ENCODE measurements at regions not wholly inside any gene's neighbourhood (a gene's known extent, or its start where the extent isn't known, plus 50 kb on each side); places are given as distances from the start of the nearest gene placed in this dataset.
"Not testable (repeated sequence)": the region's sequence is repeated elsewhere in the genome, so short reads cannot be mapped to it uniquely, and the experiment has no call there.

GRCh38 chr1:157335056-157335455, 196.9 kb upstream of the ETV3 start:
- POLR2A ChIA-PET, result no interaction called here
- H3K4me3 ChIP-seq (ENCODE audit: low read depth in 2 of 2, low read length in 2 of 2), result no peak overlapping the region
- BruUV-seq (replicated peaks), result no TSS peak
- no peaks in the 10 kb centered on the region for H3K36me3 ChIP-seq (ENCODE audit: control insufficient read depth, insufficient read depth, low read length)
- in situ Hi-C loops (cut with HindIII; ENCODE audit: low pct_unique_long_range_greater_than_20kb, low sequenced_read_pairs) (no loop called here), intact Hi-C loops (cut with micrococcal nuclease; ENCODE audit: unreplicated experiment) (no loop called here)
- no peak overlapping the region for H3K27ac ChIP-seq (ENCODE audit: low read length)
- no peak for DNase-seq (ENCODE audit: low read depth, low spot score)
- no peak for ATAC-seq
- H3K27me3 ChIP-seq (ENCODE audit: control insufficient read depth, insufficient read depth, low read length), result no peaks in the 10 kb centered on the region
- TF ChIP-seq SIN3A (IDR thresholded peaks at IDR 0.05; ENCODE audit: borderline replicate concordance, insufficient read depth, low read depth, low read length) (no peak), REST (IDR thresholded peaks at IDR 0.05; ENCODE audit: insufficient read depth in 1 of 2, low read depth in 2 of 2, low read length in 1 of 2) (no peak), TCF7L2 (IDR thresholded peaks at IDR 0.05; ENCODE audit: low read depth, low read length) (no peak), CTCF (IDR thresholded peaks at IDR 0.05) (no peak), POLR2AphosphoS5 (IDR thresholded peaks at IDR 0.05; ENCODE audit: low read depth, low read length) (no peak)
- CTCF ChIA-PET, result no interaction called here
- H3K4me1 ChIP-seq (ENCODE audit: control insufficient read depth, insufficient read depth, low read length), result no peaks in the 10 kb centered on the region
- H3K9me3 ChIP-seq (ENCODE audit: control insufficient read depth, insufficient read depth, low read depth, low read length), result no peaks in the 10 kb centered on the region

DNA sequence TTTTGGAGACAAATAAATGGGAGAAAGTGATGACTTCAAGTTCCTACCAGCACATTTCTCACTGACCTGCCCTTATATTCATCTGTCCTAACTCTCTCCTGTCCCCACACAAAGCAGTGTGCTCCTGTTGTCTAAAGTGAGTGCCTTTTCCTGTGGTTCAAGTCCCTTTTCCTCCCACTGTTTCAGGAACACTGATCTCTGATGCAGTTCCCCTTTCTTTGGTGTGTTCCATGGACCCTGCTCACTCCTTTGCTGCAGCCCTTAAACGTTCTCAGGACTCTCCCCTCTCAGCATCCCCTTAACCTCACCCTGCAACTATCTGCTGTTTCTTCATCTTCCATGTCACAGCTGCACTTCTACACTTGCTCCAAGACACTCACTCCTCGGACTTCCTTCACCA, 195.8 kb upstream of the ETV3 start:
- Histone ChIP-seq H3K36me3 (ENCODE audit: control insufficient read depth, insufficient read depth, low read length) (no peaks in the 10 kb centered on the region), H3K27me3 (ENCODE audit: control insufficient read depth, insufficient read depth, low read length) (no peaks in the 10 kb centered on the region), H3K4me1 (ENCODE audit: control insufficient read depth, insufficient read depth, low read length) (no peaks in the 10 kb centered on the region), H3K27ac (ENCODE audit: low read length) (no peak overlapping the region), H3K9me3 (ENCODE audit: control insufficient read depth, insufficient read depth, low read depth, low read length) (no peaks in the 10 kb centered on the region), H3K4me3 (ENCODE audit: low read depth in 2 of 2, low read length in 2 of 2) (no peak overlapping the region)
- no peak for ATAC-seq
- TF ChIP-seq TCF7L2 (IDR thresholded peaks at IDR 0.05; ENCODE audit: low read depth, low read length), result no peak
- no peak for TF ChIP-seq POLR2AphosphoS5 (IDR thresholded peaks at IDR 0.05; ENCODE audit: low read depth, low read length)
- no peak for TF ChIP-seq CTCF (IDR thresholded peaks at IDR 0.05)
- ChIA-PET CTCF (no interaction called here), POLR2A (no interaction called here)
- in situ Hi-C loops (cut with HindIII; ENCODE audit: low pct_unique_long_range_greater_than_20kb, low sequenced_read_pairs), result no loop called here
- no peak for DNase-seq (ENCODE audit: low read depth, low spot score)
- intact Hi-C loops (cut with micrococcal nuclease; ENCODE audit: unreplicated experiment), result no loop called here
- no TSS peak for BruUV-seq (replicated peaks)

DNA sequence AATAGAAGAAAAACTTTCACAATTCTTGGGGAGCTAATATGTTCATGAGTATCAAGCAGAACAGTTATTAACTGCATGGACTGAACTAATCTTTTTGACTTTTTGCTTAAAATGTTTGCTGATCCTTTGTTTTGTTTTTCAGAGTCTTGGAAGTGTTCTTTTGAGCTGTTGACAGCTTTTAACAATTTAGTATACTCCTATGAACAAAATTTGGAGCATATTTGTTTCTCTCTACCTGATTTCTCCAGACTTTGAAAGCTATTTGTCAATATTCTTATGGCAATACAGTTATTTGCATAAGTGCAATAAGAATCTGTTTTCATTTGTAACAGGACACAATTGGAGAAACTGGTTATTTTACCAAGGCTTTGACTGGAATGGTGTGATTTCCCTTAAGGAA, 192.0 kb upstream of the ETV3 start:
- H3K4me3 ChIP-seq (ENCODE audit: low read depth in 2 of 2, low read length in 2 of 2); H3K27me3 ChIP-seq (ENCODE audit: control insufficient read depth, insufficient read depth, low read length); H3K9me3 ChIP-seq (ENCODE audit: control insufficient read depth, insufficient read depth, low read depth, low read length); H3K27ac ChIP-seq (ENCODE audit: low read length); CTCF ChIA-PET; intact Hi-C loops (cut with micrococcal nuclease; ENCODE audit: unreplicated experiment); H3K36me3 ChIP-seq (ENCODE audit: control insufficient read depth, insufficient read depth, low read length); H3K4me1 ChIP-seq (ENCODE audit: control insufficient read depth, insufficient read depth, low read length); POLR2A ChIA-PET; BruUV-seq (replicated peaks); in situ Hi-C loops (cut with HindIII; ENCODE audit: low pct_unique_long_range_greater_than_20kb, low sequenced_read_pairs); ATAC-seq; DNase-seq (ENCODE audit: low read depth, low spot score): not testable (repeated sequence)

DNA sequence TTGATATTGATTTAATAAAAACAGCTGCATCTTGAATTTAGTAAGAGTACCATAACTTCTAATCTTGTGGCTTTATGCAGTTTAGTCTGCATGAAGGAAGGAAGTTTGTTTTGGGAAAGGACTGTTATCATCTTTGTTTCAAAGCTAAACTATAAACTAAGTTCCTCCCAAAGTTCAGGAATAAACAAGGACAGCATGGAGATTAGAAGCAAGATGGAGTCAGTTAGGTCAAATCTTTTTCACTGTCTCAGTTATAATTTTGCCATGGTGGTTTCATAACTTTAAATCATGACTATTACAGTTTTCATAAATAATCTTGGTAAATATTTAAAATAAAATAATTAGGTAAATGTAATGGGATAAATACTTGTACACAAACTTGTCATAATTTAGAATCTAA, 189.9 kb upstream of the ETV3 start:
- H3K27ac ChIP-seq (ENCODE audit: low read length); DNase-seq (ENCODE audit: low read depth, low spot score); POLR2A ChIA-PET; CTCF ChIA-PET; H3K36me3 ChIP-seq (ENCODE audit: control insufficient read depth, insufficient read depth, low read length); intact Hi-C loops (cut with micrococcal nuclease; ENCODE audit: unreplicated experiment); H3K4me1 ChIP-seq (ENCODE audit: control insufficient read depth, insufficient read depth, low read length); H3K27me3 ChIP-seq (ENCODE audit: control insufficient read depth, insufficient read depth, low read length); H3K9me3 ChIP-seq (ENCODE audit: control insufficient read depth, insufficient read depth, low read depth, low read length); in situ Hi-C loops (cut with HindIII; ENCODE audit: low pct_unique_long_range_greater_than_20kb, low sequenced_read_pairs); H3K4me3 ChIP-seq (ENCODE audit: low read depth in 2 of 2, low read length in 2 of 2); ATAC-seq; BruUV-seq (replicated peaks): not testable (repeated sequence)
